Dedifferentiated amniotic fluid mesenchymal stem cell (primary cell): ENCODE measurements at regions not wholly inside any gene's neighbourhood (a gene's known extent, or its start where the extent isn't known, plus 50 kb on each side); places are given as distances from the start of the nearest gene placed in this dataset.

Experiments used
- DNase-seq: peaks from one replicate; pipeline ENCODE4 v3.0.0-alpha.2; 2016; ENCODE audit errors: extremely low spot score

DNA sequence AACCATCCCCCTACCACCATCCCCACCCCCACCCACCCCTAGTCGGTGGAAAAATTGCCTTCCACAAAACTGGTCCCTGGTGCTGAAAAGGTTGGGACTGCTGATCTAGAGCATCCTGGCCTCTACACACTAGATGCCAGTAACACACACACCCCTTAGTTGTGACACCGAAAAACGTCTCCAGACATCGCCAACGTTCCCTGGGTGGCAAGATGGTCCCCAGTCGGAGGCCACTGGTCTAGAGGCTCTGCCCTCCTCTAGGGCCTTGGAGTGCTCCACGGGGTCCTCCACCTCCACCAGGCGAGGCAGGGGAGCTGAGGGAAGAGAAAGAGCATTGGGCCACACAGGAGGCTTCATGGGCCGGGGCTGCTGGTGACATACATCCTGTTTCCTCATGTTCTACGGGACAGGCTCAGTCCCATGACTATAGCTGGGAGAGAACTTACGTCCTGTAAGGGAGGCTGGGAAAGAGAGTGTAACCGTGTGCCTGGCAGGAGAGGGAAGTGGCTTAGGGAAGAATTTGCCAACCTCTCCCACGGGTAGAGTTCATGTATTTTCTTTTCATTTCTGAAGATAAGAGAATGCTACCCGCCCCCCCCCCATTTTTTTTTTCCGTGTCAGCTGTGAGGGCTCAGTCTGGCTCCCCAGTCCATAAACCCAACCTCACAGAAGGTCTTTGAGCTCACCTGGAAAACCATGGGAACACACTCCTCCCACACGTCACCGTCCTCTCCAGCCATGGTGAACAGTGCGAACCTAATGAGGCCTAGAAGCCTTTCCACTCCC is 132.7 kb upstream of the MYCN start:
- no peak for DNase-seq

DNA sequence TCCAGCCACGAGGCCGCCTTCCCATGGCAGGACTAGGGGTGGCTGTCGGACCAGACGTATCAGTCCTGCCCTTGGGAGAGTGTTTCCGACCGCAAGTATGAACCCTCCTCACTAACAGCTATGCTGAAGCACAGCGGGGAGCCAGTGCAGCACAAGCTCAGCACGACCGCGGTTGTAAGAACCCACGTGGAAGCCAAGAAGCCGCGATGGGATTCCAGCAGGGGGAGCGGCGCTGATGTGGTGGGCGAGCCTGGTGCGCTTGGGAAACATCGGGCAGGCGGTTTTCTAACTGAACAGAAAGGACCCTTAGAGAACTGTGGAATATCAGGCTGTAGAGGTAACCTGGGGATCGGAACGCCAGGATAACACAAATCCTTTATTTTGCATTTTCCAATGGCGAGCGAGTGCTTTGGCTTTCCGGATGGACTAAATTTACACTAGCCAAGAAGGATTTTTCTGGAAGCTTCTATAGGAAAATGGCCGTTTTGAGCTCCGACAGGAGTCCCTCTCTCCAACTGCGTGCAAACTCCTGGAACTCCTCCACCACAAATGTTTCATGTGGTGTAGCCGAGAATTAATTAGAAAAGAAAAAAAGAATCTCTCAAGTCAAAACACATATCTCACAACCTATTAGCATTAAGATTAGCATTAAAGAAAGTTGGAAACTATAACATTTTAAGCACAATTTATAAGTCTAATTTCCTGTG is 132.0 kb upstream of the MYCN start:
- DNase-seq, result no peak

DNA sequence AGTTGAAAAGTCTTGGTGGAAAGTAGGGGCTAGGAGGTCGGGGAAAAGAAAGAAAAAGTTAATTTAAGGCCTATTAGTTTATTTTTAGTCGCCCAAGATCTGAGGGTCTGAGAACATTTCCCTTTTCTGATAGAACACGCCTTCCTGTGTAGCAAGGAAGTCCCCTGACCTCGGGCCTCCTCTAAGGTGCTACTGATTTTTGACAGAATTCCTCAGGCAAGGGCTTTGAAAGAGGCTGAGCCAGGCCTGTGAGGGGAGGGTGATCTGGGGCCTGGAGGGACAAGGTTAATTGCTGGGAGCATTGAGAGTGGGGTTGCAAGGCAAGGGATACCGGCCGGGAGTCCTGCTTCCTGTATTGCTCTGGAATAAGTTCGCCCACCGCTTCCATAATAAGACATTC is 131.4 kb upstream of the MYCN start:
- no peak for DNase-seq

DNA sequence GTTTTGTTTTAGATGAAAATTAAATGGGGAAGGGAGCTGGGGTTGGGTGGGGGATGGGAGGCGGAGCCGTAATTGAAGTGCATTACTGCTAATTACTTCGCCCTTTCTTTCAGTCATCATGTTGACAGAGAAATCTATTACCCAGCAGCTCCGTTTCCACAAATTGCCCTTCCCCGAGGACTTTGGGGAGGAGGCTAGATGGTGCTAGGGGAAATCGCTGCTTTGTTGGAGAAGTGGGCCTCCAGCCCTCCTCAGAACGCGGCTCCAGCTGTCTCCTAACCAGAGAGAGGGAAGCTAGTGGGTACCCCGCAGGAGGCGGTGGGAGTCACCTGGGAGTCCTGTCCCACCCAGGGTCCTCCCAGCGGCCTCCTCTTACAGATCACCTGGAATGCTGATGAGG is 130.9 kb upstream of the MYCN start:
- no peak for DNase-seq

DNA sequence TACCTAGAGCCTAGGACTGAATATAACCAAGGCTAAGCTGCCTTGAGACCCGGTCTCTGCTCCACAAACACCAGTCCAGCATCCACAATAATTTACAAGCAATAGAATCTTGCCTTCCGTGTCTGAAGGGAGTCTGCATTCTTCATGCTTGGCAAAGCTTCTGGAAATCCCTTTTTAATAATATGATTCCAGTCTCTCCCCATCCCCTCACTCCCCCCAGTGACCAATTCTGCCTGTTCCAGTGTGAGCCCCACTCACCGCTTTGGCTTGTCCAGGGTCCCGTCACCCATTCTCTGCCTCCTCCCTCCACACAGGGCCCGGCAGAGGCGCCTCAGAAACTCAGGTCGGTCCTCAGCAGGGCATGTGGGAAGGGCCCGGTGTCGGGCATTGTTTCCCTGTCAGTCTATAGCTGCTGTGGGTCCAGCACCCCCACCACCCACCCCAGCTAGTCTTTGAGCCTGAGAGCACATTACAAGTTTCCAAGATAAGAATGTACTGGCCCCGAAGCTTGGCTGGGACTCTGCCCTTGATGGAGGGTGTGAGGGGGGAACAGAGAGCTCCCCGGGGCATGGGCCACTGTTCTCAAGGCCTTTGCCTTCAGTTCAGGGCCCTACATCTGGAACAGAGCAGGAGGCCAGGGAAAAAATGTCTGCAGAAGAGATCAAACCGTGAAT is 129.7 kb upstream of the MYCN start:
- no peak for DNase-seq

DNA sequence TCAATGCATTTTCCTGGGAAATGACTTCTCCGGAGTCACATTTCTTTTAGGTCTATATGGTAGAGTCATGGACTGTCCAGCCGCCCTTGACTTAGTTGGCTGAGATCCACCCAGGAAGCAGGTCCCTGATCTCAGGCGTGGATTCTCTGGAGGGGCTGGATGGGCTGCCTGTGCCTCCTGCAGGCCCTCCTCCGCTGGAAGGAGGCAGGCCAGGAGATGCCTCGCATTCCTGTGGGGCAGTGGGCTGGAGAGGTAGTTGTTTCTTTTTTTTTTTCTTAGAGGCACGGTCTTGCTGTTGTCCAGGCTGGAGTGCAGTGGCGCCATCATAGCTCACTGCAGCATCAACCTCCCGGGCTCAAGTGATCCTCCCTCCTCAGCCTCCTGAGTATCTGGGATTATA is 129.0 kb upstream of the MYCN start:
- DNase-seq, result no peak

DNA sequence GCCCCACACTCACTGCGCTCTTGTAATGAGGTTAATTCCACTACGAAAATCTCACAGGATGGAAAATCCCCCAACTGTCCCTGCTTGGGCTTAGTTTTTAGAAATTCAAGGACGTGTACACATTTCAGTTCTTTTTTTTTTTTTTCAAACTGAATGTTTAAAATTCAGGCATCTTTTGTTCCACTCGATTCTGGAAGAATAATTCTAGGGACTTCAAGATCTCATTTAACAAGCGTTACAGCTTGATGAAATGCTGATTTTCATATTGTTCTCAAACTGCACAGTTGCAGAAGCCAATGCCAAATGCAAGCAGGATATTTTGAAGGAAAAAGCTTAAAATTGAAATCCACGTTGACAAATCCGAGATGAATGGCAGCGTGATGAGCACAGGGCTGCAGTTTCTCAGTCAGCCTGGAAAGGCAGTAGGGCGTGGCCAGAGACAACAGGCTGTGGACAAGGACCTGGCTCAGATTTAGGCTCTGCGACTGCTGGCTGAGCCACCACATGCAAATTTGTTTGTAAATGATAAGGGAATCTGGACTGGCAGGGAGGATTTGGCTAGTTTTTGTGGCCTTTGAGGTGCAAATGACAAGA is 128.1 kb upstream of the MYCN start:
- no peak for DNase-seq

DNA sequence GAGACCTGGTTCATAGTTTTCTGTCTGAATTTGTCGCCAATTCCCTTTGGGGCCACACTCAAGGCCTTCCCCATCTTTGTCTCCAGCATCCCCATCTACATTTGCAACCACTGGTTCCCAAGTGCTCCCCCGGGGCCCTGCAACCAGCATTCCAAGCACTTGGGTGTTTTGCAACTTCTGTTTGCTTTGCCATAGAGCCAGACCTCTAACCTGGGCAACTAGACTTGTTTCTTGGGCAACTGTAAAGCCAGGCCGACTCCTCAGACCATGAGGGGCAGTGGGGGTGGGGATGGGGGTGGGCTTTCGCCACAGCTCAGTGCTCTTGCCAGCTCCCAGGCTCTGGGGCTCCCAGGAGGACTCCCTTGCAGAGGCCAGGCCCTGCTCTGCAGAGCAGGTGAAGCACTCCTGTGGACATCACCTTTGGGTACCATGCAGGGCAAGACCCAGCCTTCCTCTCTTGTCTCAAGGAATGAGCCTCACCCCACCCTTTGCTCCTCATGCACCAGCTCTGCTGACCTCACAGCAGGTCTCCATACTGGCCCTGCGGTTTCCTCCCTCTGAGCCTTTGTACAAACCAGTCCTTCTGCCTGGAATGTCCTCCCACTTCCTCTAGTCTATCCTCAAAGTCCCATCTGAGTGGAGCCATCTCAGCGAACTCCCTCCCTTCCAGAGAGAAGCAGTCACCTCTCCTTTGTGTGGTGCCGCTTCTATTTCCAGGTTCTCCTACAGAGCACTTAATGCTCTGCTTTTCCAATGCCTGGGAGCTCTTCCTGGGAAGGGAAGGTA is 126.7 kb upstream of the MYCN start:
- DNase-seq, result no peak

DNA sequence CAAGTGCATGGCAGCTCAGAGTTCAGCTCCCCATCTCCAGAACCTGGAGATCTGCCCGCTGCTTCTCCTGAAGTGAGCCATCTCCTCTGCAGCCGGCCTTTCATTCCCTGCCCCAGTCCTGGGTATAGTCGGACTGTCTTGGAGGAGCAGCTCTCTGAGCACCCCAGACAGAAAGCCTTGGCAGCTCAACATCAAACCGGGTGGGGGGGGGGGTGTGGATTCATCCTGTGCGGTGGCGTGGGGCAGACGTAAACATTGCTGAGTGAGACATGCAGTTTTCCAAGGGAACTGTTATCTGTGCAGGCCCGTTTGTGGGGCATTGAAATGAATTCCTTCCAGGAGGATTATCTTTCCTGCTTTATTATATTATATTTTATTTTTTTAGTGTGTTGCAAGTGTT is 125.9 kb upstream of the MYCN start:
- DNase-seq, result no peak

DNA sequence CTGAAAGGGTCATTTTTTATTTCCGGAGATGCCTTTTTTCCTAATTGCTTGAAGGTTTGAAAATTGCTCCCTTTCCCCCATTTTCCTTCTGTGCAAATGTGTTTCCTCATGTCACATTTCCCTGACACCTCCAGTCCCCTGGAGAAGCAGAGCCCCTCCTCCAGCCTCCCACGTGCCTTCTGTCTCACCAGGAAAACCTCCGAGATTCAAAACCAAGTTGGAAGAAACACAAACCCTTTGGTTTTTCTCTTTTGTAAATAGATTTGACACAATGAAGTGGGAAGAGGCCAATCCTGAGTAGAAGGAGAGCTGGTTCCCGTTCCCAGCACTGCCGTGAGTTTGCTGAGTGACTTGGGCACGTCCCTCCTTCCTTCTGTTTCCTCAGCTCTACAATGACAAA is 125.4 kb upstream of the MYCN start:
- DNase-seq, result no peak

DNA sequence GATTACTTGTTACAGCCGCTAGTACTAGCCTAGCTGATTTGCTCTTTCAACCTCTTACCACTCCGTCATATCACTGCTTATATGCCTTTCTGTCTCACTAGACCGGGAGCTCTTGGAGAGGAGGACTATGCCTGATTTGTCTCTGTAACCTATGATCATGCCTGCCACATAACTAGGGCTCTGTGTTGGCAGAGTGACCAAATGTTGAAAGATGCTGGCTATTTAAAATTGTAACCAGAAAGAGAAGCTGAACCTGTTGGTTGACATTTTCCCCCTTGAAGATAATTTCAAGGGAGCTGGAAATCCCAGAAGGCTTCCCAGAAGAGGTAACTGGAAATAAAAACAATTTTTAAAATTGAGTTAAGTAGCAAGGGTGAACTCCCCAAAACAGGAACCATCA is 124.1 kb upstream of the MYCN start:
- no peak for DNase-seq

DNA sequence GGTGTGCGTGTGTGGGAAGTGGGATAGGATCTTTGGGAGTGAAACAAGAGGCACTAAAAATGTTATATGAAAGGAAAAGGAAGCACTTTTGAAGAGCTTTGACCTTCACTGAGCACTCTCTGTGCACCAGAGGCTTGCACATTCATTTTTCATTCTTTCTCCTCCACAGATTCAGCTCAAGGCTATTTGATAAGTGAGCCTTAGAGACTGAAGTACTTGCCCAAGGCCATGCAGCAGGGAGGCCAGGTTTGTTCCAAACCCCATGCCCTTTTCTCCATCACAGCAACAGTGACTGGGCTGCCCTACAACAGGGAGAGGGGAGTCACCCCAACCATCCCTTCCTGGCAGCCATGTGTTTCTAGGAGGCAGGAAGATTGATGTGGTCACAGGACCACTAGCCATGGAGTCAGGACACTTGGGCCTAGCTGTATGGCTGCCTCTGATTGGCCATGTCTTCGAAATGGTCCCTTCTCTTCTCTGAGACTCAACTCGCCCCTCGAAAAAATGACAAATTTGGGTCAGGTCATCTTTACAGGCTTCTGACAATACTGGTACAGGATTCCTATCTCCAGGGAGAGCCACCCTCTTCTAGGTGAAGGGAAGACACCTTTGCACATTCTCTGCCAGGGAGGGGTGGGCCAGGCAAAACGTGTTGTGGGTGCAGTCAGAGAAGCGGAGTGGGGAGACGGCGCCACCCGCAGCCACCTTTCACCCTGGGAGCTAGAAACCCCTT is 123.5 kb upstream of the MYCN start:
- no peak for DNase-seq

DNA sequence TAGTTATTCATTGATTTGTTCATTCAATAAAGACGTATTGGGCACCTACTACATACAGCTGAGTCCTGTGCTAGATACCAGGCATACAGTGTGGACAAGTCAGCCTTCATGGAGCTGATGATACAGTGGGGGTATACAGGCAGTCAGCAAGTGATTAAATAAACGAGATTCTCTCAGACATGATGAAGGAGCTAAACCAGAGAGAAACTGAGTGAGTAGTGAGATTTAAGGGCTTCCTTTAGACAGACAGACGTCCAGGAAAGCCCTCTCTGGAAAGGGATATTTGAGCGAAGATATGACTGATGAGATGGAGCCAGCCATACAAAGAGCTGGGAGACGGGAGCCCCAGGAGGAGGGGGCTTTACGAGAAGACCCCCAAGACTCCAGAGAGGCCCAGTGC is 122.6 kb upstream of the MYCN start:
- no peak for DNase-seq

DNA sequence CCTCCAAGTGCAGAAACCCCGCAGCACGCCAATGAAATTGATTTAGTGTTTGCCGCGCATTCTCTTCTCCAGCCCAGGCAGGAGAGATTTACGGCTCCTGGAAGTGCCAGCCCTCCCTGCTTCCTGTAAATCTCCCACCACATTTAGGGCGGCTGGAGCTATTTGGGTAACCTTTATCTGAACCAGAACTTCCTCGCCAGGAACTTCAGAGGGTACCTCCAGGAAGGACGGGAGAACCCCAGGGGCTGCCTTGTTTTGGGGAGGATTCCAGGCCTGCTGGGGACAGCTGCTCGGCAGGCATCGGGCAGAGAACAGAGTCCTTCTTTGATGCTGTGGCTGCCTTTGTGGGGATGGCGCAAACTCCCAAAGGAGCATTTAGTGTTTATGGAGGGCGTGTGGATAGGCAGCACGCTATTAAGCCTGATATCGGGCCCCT is 122.0 kb upstream of the MYCN start:
- DNase-seq, result no peak

DNA sequence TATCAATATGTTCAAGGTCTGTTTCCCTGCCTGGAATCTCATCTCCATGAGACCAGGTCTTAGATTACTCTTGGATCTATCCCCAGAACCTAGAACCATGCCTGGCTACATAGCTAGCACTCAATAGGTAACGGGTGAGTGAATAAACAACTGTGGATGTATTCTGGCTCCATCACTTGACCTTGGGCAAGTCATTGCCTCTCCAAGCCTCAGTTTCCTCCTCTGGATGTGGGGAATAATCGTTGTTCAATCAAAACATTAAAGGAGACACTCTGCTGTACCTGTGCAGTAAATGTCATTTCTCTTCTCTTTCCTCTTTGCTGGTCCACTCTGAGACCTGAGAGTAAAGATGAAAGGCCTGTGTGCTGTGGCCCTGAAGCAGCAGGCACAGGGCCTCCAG is 121.5 kb upstream of the MYCN start:
- no peak for DNase-seq

DNA sequence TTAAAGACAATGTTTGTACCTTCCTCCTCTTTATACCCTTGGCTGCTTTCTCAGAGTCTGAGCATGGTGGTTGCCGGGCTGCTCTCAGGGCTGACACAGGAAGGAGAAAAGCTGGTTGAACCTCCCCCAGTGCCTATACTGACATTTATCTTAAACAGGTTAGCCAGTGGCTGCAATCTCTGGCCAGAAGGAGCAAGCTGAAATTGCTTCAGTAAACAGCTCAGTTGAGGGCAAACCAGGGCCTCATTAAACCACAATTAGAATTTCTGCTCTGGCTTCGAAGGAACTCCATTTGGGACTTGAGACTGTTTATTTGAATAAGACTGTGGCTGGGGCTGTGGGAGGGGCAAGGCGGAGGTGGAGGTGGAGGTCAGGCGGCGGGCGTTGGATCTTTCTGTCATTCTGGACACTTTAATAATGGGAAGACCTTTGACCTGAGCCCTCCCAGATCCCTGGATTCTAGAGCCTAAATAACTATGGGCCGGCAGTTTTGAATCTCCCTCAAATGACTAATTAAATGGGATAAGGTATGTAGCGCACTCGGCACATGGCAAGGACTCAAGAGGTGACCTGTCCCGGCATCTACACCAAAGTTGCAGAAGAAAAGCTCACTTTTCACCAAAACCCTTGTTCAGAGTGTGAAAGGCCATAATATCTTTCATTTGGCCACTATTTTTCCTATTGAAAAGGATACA is 120.6 kb upstream of the MYCN start:
- no peak for DNase-seq

DNA sequence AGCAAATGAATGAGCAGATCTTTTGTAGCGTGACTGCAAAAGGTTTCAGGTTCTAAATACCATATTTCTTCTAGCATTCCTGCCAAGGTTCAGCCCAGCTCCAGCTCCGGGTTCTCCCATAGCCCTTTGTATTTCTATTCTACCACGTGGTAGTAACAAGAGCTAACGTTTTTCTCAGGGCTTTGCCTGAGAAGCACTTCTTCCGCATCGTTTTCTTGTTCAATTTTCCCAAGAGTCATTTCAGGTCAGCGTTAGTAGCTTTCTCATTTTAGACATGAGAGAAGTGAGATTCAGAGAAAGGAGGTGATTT is 120.1 kb upstream of the MYCN start:
- DNase-seq, result no peak

DNA sequence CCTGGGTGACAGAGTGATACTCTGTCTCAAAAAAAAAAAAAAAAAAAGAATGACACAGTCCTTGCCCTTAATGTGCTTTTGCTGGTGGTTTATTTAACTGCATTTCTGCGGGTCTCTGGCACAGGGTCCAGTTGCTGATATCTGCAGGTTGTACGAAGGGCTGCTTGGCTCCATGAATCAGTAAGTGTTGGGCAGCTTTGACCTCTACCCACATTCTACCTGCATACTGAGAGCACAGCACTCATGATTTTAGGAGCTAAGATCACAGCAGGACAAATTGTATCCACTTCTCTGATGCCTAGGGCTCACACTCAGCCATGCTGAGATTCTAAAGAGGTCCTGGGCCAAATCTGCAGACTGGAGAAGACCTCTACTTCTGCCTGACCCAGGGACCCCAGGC is 119.4 kb upstream of the MYCN start:
- DNase-seq, result no peak

DNA sequence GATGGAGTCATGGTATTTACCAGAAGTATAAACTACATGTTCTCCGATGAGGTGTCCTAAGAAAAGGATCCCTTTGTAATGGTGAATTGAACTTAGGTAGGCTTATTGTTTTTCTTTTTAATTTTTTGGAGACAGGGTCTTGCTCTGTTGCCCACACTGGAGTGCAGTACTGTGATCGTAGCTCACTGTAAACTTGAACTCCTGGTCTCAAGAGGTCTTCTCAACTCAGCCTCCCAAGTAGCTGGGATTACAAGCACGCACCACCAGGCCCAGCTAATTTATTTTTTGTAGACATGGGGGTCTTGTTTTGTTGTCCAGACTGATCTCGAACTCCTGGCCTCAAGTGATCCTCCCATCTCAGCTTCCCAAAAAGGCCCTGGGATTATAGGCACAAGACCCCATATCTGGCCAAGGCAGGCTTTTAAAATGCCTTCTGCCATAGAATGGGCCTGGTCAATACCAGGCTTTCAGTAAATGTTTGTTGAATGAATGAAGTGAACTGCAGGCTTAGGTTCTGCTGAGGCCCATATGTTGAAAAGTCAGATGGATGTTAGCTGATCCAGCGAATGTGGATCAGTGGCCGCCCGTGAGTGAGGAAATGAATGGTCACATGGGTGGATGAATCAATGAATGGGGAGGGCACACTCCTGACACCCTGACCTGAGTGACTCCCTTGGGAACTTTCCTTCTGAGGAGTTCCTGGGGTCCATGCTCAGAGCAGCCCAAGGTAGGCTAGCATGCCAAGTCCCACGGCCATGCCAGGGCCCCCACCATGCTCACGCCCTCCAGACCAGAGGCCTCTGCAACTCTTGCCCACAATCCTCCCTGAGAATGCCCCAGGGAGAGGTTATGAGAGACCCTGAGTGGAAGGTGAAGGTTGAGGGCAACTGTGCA is 118.0 kb upstream of the MYCN start:
- no peak for DNase-seq
